Body of pancreas (tissue), 4 donors: ENCODE measurements at regions not wholly inside any gene's neighbourhood (a gene's known extent, or its start where the extent isn't known, plus 50 kb on each side); places are given as distances from the start of the nearest gene placed in this dataset.
"Not testable (repeated sequence)": the region's sequence is repeated elsewhere in the genome, so short reads cannot be mapped to it uniquely, and the experiment has no call there.

Experiments
- ATAC-seq: fragments of 150-250 bp; one replicate; pipeline ENCODE4 v1.9.1; 2016
- DNase-seq, 4 donors: peaks; one replicate each; pipeline ENCODE4 v3.0.0-alpha.2; 2019
- H3K27ac ChIP-seq, 4 donors: fragments of 200-600 bp; sonication (generic); 1 replicate in 3 of 4; 2 replicates in 1 of 4; pipeline versions ENCODE4 v1.5.1 to v1.6.1; 2016 to 2019; ENCODE audit warnings: mild to moderate bottlenecking in 1 of 4, mixed read lengths in 1 of 4, moderate library complexity in 1 of 4
- H3K27me3 ChIP-seq, 2 donors: fragments of 200-600 bp; sonication (generic); one replicate each; pipeline ENCODE4 v1.6.0; 2016; ENCODE audit warnings: mild to moderate bottlenecking in 1 of 2
- H3K36me3 ChIP-seq, 2 donors: fragments of 200-600 bp; sonication (generic); replicated peaks in 1 of 2; 2 replicates each; pipeline ENCODE4 v1.5.1; 2016; ENCODE audit warnings: low read depth in 2 of 2; ENCODE audit not compliant: insufficient read depth in 1 of 2
- H3K4me1 ChIP-seq: fragments of 200-600 bp; sonication (generic); one replicate; pipeline ENCODE4 v1.6.0; 2016
- H3K4me3 ChIP-seq, 2 donors: fragments of 200-600 bp; sonication (generic); 1 replicate in 1 of 2; 2 replicates in 1 of 2; pipeline ENCODE4 v1.5.1; 2016 to 2019
- H3K9me3 ChIP-seq, 3 donors: fragments of 200-600 bp; sonication (generic); 1 replicate in 2 of 3; 2 replicates in 1 of 3; pipeline ENCODE4 v1.5.1; 2016
- POLR2A ChIP-seq, 3 donors: fragments of 450-650 bp; IDR thresholded peaks; one replicate each; pipeline ENCODE4 v1.6.1; 2016; ENCODE audit warnings: antibody characterized with exemption in 3 of 3, mild to moderate bottlenecking in 2 of 3
- WGBS, 2 donors: methylation state at CpG; one replicate each; pipeline ENCODE4 v1.1.5; 2017; 5-methylcytosine and 5-hydroxymethylcytosine counted together
- intact Hi-C: fragments of 100-400 bp; cut with DNase I; formaldehyde crosslinking; loops from one replicate; pipeline ENCODE4 v1.15.1; 2023
- TF ChIP-seq, protein P1 (sequence below), 7 experiments: fragments of 450-650 bp in 4 of 7; fragments of 200-600 bp in 3 of 7; sonication (generic) in 3 of 7; IDR thresholded peaks; one replicate each; pipeline ENCODE4 v1.5.1; 2016 to 2019; ENCODE audit warnings: antibody characterized with exemption in 7 of 7

DNA sequence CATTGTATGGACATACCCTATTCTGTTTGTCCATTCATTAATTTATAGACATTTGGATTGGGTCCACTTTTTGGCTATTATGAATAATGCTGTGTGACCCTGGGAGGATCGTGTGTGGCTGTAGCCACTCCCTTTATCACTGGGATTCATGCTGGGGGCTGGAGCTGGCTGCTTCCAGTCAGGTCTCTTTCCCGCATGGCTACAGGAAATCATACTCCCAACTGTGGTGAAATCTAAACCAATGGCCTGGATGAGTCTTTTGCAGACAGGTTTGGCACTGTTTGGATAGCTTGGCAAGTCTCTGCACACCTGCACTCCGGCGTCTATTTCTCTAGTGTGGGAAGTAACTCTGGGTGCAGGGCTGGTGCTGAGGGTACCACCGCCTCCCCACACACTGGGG is 80.4 kb downstream of the RIN2 start:
- Histone ChIP-seq H3K9me3 (no peaks in the 10 kb centered on the region), H3K27me3 (no peaks in the 10 kb centered on the region), H3K36me3 (no peaks in the 10 kb centered on the region), H3K4me3 (no peak overlapping the region), H3K4me1 (no peaks in the 10 kb centered on the region), H3K27ac (no peak overlapping the region)
- intact Hi-C loops, result no loop called here
- WGBS, 2 donors, result 74 to 84% methylated on average over 4 to 5 of the region's 5 CpGs
- TF ChIP-seq, protein P1, sequence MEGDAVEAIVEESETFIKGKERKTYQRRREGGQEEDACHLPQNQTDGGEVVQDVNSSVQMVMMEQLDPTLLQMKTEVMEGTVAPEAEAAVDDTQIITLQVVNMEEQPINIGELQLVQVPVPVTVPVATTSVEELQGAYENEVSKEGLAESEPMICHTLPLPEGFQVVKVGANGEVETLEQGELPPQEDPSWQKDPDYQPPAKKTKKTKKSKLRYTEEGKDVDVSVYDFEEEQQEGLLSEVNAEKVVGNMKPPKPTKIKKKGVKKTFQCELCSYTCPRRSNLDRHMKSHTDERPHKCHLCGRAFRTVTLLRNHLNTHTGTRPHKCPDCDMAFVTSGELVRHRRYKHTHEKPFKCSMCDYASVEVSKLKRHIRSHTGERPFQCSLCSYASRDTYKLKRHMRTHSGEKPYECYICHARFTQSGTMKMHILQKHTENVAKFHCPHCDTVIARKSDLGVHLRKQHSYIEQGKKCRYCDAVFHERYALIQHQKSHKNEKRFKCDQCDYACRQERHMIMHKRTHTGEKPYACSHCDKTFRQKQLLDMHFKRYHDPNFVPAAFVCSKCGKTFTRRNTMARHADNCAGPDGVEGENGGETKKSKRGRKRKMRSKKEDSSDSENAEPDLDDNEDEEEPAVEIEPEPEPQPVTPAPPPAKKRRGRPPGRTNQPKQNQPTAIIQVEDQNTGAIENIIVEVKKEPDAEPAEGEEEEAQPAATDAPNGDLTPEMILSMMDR (IDR thresholded peaks at IDR 0.05), result no peak
- TF ChIP-seq POLR2A (IDR thresholded peaks at IDR 0.05), result no peak
- ATAC-seq (no peak), DNase-seq (no peak)

GRCh38 chr20:19839053-19839452 is 81.0 kb downstream of the RIN2 start:
- Histone ChIP-seq H3K27ac (no peak overlapping the region), H3K27me3 (no peaks in the 10 kb centered on the region), H3K4me1 (no peaks in the 10 kb centered on the region), H3K9me3 (no peaks in the 10 kb centered on the region), H3K36me3 (no peaks in the 10 kb centered on the region), H3K4me3 (no peak overlapping the region)
- ATAC-seq (no peak), DNase-seq (no peak)
- intact Hi-C loops, result no loop called here
- WGBS, 2 donors, result 94 to 97% methylated on average over 9 of the region's 9 CpGs
- TF ChIP-seq, protein P1 (IDR thresholded peaks at IDR 0.05), result no peak
- no peak for TF ChIP-seq POLR2A (IDR thresholded peaks at IDR 0.05)

GRCh38 chr20:19840111-19840710 is 82.2 kb downstream of the RIN2 start:
- H3K9me3 ChIP-seq, result no peaks in the 10 kb centered on the region
- DNase-seq, result no peak
- TF ChIP-seq, protein P1 (IDR thresholded peaks at IDR 0.05), result no peak
- TF ChIP-seq POLR2A (IDR thresholded peaks at IDR 0.05), result no peak
- H3K36me3 ChIP-seq, result no peaks in the 10 kb centered on the region
- no peaks in the 10 kb centered on the region for H3K27me3 ChIP-seq
- H3K27ac ChIP-seq, result no peak overlapping the region
- no peak overlapping the region for H3K4me3 ChIP-seq
- H3K4me1 ChIP-seq, result no peaks in the 10 kb centered on the region
- WGBS, 2 donors, result 68 to 88% methylated on average over 7 of the region's 7 CpGs
- ATAC-seq, result no peak
- intact Hi-C loops, result no loop called here

DNA sequence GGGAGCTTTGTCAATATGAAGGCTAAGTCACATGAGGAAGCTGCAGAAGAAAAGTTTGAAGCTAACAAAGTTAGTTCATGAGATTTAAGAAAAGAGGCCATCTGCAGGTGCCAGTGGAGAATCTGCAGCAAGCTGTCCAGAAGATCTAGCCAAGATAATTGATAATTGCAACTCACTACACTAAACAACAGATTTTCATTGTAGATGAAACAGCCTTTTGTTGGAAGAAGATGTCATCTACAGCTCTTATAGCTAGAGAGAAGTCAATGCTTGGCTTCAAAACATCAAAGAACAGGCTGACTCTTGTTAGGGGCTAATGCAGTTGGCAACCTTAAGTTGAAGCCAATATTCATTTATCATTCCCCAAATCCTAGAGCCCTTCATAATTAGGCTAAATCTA is 83.7 kb downstream of the RIN2 start:
- H3K27me3 ChIP-seq, result no peaks in the 10 kb centered on the region
- H3K27ac ChIP-seq, result no peak overlapping the region
- DNase-seq, result no peak
- no peak for ATAC-seq
- no peak for TF ChIP-seq POLR2A (IDR thresholded peaks at IDR 0.05)
- TF ChIP-seq, protein P1 (IDR thresholded peaks at IDR 0.05), result no peak
- no peaks in the 10 kb centered on the region for H3K4me1 ChIP-seq
- H3K4me3 ChIP-seq, result no peak overlapping the region
- H3K36me3 ChIP-seq, result no peaks in the 10 kb centered on the region
- H3K9me3 ChIP-seq, result no peaks in the 10 kb centered on the region
- intact Hi-C loops, result no loop called here

GRCh38 chr20:19844850-19845249 is 86.8 kb downstream of the RIN2 start:
- intact Hi-C loops, H3K4me3 ChIP-seq, H3K27ac ChIP-seq, DNase-seq, H3K36me3 ChIP-seq, H3K27me3 ChIP-seq, H3K9me3 ChIP-seq, ATAC-seq, H3K4me1 ChIP-seq: not testable (repeated sequence)
